ENCODE measurements at regions not wholly inside any gene's neighbourhood (a gene's known extent, or its start where the extent isn't known, plus 50 kb on each side); places are given as distances from the start of the nearest gene placed in this dataset.

DNA sequence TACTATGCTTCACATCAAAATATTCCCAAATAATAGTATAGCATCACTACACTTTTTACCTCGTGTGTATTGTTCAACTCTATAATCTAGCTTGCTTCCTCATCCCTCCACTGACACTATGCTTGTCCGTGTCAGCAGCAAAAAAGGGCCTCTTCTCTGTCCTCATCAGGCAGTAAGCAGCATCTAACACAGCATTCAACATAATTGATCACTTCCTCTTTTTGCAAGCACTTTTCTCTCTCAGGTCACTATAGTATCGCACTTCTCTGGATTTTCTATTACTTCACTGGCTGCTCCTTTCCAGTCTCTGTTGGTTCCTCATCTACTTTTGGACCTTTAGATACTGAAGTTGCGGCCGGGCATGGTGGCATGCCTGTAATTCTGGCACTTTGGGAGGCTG lies 64.9 kb upstream of the ZSWIM2 start:
- TF ChIP-seq, protein P1, sequence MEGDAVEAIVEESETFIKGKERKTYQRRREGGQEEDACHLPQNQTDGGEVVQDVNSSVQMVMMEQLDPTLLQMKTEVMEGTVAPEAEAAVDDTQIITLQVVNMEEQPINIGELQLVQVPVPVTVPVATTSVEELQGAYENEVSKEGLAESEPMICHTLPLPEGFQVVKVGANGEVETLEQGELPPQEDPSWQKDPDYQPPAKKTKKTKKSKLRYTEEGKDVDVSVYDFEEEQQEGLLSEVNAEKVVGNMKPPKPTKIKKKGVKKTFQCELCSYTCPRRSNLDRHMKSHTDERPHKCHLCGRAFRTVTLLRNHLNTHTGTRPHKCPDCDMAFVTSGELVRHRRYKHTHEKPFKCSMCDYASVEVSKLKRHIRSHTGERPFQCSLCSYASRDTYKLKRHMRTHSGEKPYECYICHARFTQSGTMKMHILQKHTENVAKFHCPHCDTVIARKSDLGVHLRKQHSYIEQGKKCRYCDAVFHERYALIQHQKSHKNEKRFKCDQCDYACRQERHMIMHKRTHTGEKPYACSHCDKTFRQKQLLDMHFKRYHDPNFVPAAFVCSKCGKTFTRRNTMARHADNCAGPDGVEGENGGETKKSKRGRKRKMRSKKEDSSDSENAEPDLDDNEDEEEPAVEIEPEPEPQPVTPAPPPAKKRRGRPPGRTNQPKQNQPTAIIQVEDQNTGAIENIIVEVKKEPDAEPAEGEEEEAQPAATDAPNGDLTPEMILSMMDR (IDR thresholded peaks at IDR 0.05): no peak
- no peak for TF ChIP-seq POLR2A (IDR thresholded peaks at IDR 0.05)
